HG03432 (cell line): ENCODE measurements at regions not wholly inside any gene's neighbourhood (a gene's known extent, or its start where the extent isn't known, plus 50 kb on each side); places are given as distances from the start of the nearest gene placed in this dataset.
"Not testable (repeated sequence)": the region's sequence is repeated elsewhere in the genome, so short reads cannot be mapped to it uniquely, and the experiment has no call there.

Experiments
- ATAC-seq: cut with Tn5 transposase; IDR thresholded peaks from one replicate; pipeline ENCODE4 v1.9.1; 2021; ENCODE audit warnings: mild to moderate bottlenecking, moderate library complexity; ENCODE audit not compliant: unreplicated experiment

GRCh38 chr4:144799486-144799885, 153.5 kb downstream of the HHIP start:
- no peak for ATAC-seq

GRCh38 chr4:144801731-144802130, 155.8 kb downstream of the HHIP start:
- ATAC-seq = no peak

- no peak for ATAC-seq
These were observed 162.1 kb downstream of the HHIP start for GRCh38 chr4:144808034-144808433.

GRCh38 chr4:144809056-144809640, 163.2 kb downstream of the HHIP start:
- ATAC-seq = no peak

- ATAC-seq = no peak
These were observed 170.7 kb downstream of the HHIP start for GRCh38 chr4:144816668-144817067.

- no peak for ATAC-seq
These were observed 171.1 kb downstream of the HHIP start for GRCh38 chr4:144817081-144817480.

GRCh38 chr4:144818136-144818535, 172.2 kb downstream of the HHIP start:
- no peak for ATAC-seq

- no peak for ATAC-seq
These were observed 173.6 kb downstream of the HHIP start for GRCh38 chr4:144819591-144819990.

- no peak for ATAC-seq
These were observed 174.2 kb downstream of the HHIP start for GRCh38 chr4:144820011-144820727.

- ATAC-seq = no peak
These were observed 174.8 kb downstream of the HHIP start for GRCh38 chr4:144820728-144821085.

GRCh38 chr4:144831971-144832370, 186.0 kb downstream of the HHIP start:
- ATAC-seq = no peak

- no peak for ATAC-seq
These were observed 199.5 kb downstream of the HHIP start for GRCh38 chr4:144845411-144845810.

- no peak for ATAC-seq
These were observed 206.0 kb downstream of the HHIP start for GRCh38 chr4:144851948-144852347.

- ATAC-seq = no peak
These were observed 215.5 kb downstream of the HHIP start for GRCh38 chr4:144861471-144861870.

GRCh38 chr4:144862210-144862609, 216.3 kb downstream of the HHIP start:
- ATAC-seq = no peak

- not testable (repeated sequence) for ATAC-seq
These were observed 218.9 kb downstream of the HHIP start for GRCh38 chr4:144864891-144865290.

- no peak for ATAC-seq
These were observed 222.4 kb downstream of the HHIP start for GRCh38 chr4:144868309-144868708.

- no peak for ATAC-seq
These were observed 225.3 kb downstream of the ANAPC10 start for GRCh38 chr4:144872508-144873225.

- no peak for ATAC-seq
These were observed 224.6 kb downstream of the ANAPC10 start for GRCh38 chr4:144873226-144873990.

GRCh38 chr4:144894573-144894972, 203.4 kb downstream of the ANAPC10 start:
- ATAC-seq = no peak

- no peak for ATAC-seq
These were observed 198.6 kb downstream of the ANAPC10 start for GRCh38 chr4:144899393-144899792.
